ENCODE measurements at regions not wholly inside any gene's neighbourhood (a gene's known extent, or its start where the extent isn't known, plus 50 kb on each side); places are given as distances from the start of the nearest gene placed in this dataset.

GRCh38 chr16:6375465-6376075, 957.1 kb upstream of the RBFOX1 start:
- TF ChIP-seq CTCF (conservative IDR thresholded peaks at IDR 0.05; ENCODE audit: low read depth in 2 of 2) (no peak), POLR2AphosphoS5 (IDR thresholded peaks at IDR 0.05; ENCODE audit: low read depth) (no peak), ETS1 (IDR thresholded peaks at IDR 0.05) (no peak), EZH2phosphoT487 (IDR thresholded peaks at IDR 0.05; ENCODE audit: unreplicated experiment) (no peak), JUNB (IDR thresholded peaks at IDR 0.05; ENCODE audit: unreplicated experiment) (no peak), EZH2 (IDR thresholded peaks at IDR 0.05; ENCODE audit: low read depth, unreplicated experiment) (no peak), REST (IDR thresholded peaks at IDR 0.05; ENCODE audit: unreplicated experiment) (no peak), NANOG (IDR thresholded peaks at IDR 0.05; ENCODE audit: borderline replicate concordance) (no peak), CREB1 (CRISPR knock-in tag; IDR thresholded peaks at IDR 0.05; ENCODE audit: low read depth) (no peak), ZNF331 (CRISPR knock-in tag; IDR thresholded peaks at IDR 0.05; ENCODE audit: low read depth) (no peak), STAT1 (IDR thresholded peaks at IDR 0.05; ENCODE audit: unreplicated experiment) (no peak), ZNF114 (CRISPR knock-in tag; IDR thresholded peaks at IDR 0.05) (no peak), ZNF462 (CRISPR knock-in tag; IDR thresholded peaks at IDR 0.05) (no peak)
